GM12878 (cell line): ENCODE measurements at regions not wholly inside any gene's neighbourhood (a gene's known extent, or its start where the extent isn't known, plus 50 kb on each side); places are given as distances from the start of the nearest gene placed in this dataset.
A peak's percentile ranks its signal among the peaks of the same experiment; 100 is the strongest.

ENCODE experiments used
- ATAC-seq: fragments of 200-7000 bp; cut with Tn5 transposase; 3 replicates; pipeline ENCODE4 v1.9.1; 2020; ENCODE audit warnings: mild to moderate bottlenecking, moderate library complexity
- BruUV-seq: library from RNA; stranded (reverse); fragments of 400-500 nt; replicated peaks from 2 replicates; lab custom pipeline; 2021; lab: Mats Ljungman, UMichigan
- CTCF ChIA-PET: fragments of 300-600 bp; sonication (Branson Sonifier 250); formaldehyde crosslinking; extraction: SDS; loops from one replicate; lab custom pipeline; 2021; ENCODE audit warnings: inconsistent platforms; lab: Yijun Ruan, JAX
- POLR2A ChIA-PET: fragments of 350-600 bp; formaldehyde crosslinking; extraction: SDS; loops from one replicate; lab custom pipeline; 2021; ENCODE audit warnings: inconsistent platforms; lab: Charles Lee
- RAD21 ChIA-PET: fragments of 300-600 bp; sonication (Branson Sonifier 250); formaldehyde crosslinking; loops from one replicate; lab custom pipeline; 2023; ENCODE audit warnings: antibody characterized with exemption; ENCODE audit not compliant: unreplicated experiment; lab: Charles Lee
- SMC1A ChIA-PET: fragments of 300-600 bp; sonication (Branson Sonifier 250); formaldehyde crosslinking; loops from one replicate; lab custom pipeline; 2023; ENCODE audit not compliant: unreplicated experiment, uncharacterized antibody; lab: Charles Lee
- DNase-seq: peaks from one replicate; pipeline ENCODE4 v3.0.0-alpha.2; 2011; ENCODE audit warnings: low read depth, low spot score
- FAIRE-seq: peaks from 3 replicates; lab custom pipeline; 2011; peaks lifted over from hg19 to GRCh38; lab: Jason Lieb, UNC
- H2AFZ ChIP-seq: 2 replicates; pipeline ENCODE4 v1.6.0; 2011; ENCODE audit warnings: low read depth, low read length, control low read depth; ENCODE audit not compliant: control insufficient read depth
- H3K27ac ChIP-seq: 2 replicates; pipeline ENCODE4 v1.5.1; 2011; ENCODE audit warnings: control low read depth; ENCODE audit not compliant: control insufficient read depth, insufficient read depth
- H3K27me3 ChIP-seq, 2 experiments: replicated peaks in 1 of 2; 2 replicates each; pipeline versions ENCODE4 v1.6.0 to v1.6.1; 2011; ENCODE audit warnings: low read length in 1 of 2; ENCODE audit not compliant: control insufficient read depth in 2 of 2, insufficient read depth in 2 of 2
- H3K36me3 ChIP-seq, 2 experiments: 2 replicates each; pipeline ENCODE4 v1.5.1; 2011; ENCODE audit warnings: low read length in 1 of 2; ENCODE audit not compliant: control insufficient read depth in 2 of 2, insufficient read depth in 2 of 2
- H3K4me1 ChIP-seq: 2 replicates; pipeline ENCODE4 v1.6.1; 2011; ENCODE audit warnings: mild to moderate bottlenecking, low read length, moderate library complexity, mixed read lengths; ENCODE audit not compliant: control insufficient read depth, insufficient read depth
- H3K4me2 ChIP-seq: 2 replicates; pipeline ENCODE4 v1.6.0; 2011; ENCODE audit warnings: control low read depth; ENCODE audit not compliant: control insufficient read depth, insufficient read depth
- H3K4me3 ChIP-seq: fragments of 200-600 bp; sonication (generic); 2 replicates; pipeline ENCODE4 v1.5.1; 2016
- H3K79me2 ChIP-seq: 2 replicates; pipeline ENCODE4 v1.6.0; 2011; ENCODE audit warnings: low read length; ENCODE audit not compliant: control insufficient read depth, insufficient read depth
- H3K9ac ChIP-seq: 2 replicates; pipeline ENCODE4 v1.8.0; 2011; ENCODE audit warnings: low read length, control low read depth, mixed read lengths; ENCODE audit not compliant: control insufficient read depth, insufficient read depth
- H3K9me3 ChIP-seq: replicated peaks from 3 replicates; pipeline ENCODE4 v1.5.1; 2011; ENCODE audit warnings: mild to moderate bottlenecking, low read length; ENCODE audit not compliant: control insufficient read depth, insufficient read depth
- H4K20me1 ChIP-seq: 2 replicates; pipeline ENCODE4 v1.6.0; 2011; ENCODE audit not compliant: control insufficient read depth, insufficient read depth
- IKZF1 ChIP-seq: fragments of 450-650 bp; conservative IDR thresholded peaks from 2 replicates; pipeline ENCODE4 v1.6.1; 2017; ENCODE audit warnings: antibody characterized with exemption, mild to moderate bottlenecking
- MTA2 ChIP-seq: fragments of 450-650 bp; IDR thresholded peaks from 2 replicates; pipeline ENCODE4 v1.6.1; 2016; ENCODE audit warnings: low read depth, mild to moderate bottlenecking, moderate library complexity
- NR2F1 ChIP-seq: fragments of 450-650 bp; conservative IDR thresholded peaks from 2 replicates; pipeline ENCODE4 v1.6.1; 2017; ENCODE audit warnings: mild to moderate bottlenecking
- SPI1 ChIP-seq: IDR thresholded peaks from 2 replicates; pipeline ENCODE4 v1.6.1; 2011; ENCODE audit warnings: low read depth, mild to moderate bottlenecking, low read length, moderate library complexity, borderline replicate concordance; ENCODE audit not compliant: insufficient read depth
- ZNF217 ChIP-seq: fragments of 450-650 bp; IDR thresholded peaks from 2 replicates; pipeline ENCODE4 v1.6.1; 2017; ENCODE audit warnings: antibody characterized with exemption, mild to moderate bottlenecking
- WGBS: methylation state at CpG from one replicate; pipeline ENCODE4 v1.1.6; 2016; ENCODE audit warnings: low lambda C conversion rate; ENCODE audit not compliant: insufficient replicate concordance, insufficient coverage; ENCODE audit errors: missing lambda C conversion rate; 5-methylcytosine and 5-hydroxymethylcytosine counted together
- in situ Hi-C: fragments of 300-500 bp; cut with MboI; formaldehyde crosslinking; loops from 9 replicates; pipeline ENCODE4 v1.14.3; 2018; ENCODE audit warnings: mixed read lengths
- intact Hi-C: fragments of 100-400 bp; cut with micrococcal nuclease; formaldehyde crosslinking; loops from one replicate; pipeline ENCODE4 v1.14.2; 2022; ENCODE audit not compliant: unreplicated experiment
- TF ChIP-seq, protein P1 (sequence below): IDR thresholded peaks from 2 replicates; pipeline ENCODE4 v1.6.1; 2012; ENCODE audit warnings: improper control_type of control experiment, low read depth, low read length; ENCODE audit not compliant: insufficient replicate concordance
- TF ChIP-seq, protein P2 (sequence below): fragments of 450-650 bp; formaldehyde crosslinking; IDR thresholded peaks from 2 replicates; pipeline ENCODE4 v1.4.0; 2020; ENCODE audit warnings: mild to moderate bottlenecking, moderate library complexity
- TF ChIP-seq, protein P3 (sequence below): fragments of 450-650 bp; IDR thresholded peaks from 2 replicates; pipeline ENCODE4 v1.6.1; 2017; ENCODE audit warnings: borderline replicate concordance

DNA sequence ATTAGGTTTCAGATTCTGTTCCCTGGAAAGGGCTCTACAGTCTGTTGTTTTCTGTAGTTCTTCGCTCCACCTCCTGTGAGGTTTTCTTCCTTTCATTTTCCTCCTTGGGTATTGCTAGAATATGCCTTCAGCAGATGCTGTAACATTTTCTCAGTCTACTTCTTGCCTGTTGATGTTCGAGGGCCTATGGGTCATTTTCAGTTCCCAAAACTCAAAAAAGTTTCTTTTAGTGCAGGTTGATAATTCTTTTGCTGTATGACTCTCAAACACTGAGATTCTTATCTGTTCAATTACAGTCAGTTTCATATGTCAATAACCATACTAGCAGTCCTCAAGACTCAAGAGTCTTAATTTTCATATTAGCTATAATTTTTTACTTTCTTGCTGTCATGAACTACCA is 268.3 kb downstream of the RFC3 start:
- peaks cover 5% of the 10 kb centered on the region; the same call in 2 of the 3 replicates for H3K9me3 ChIP-seq
- CTCF ChIA-PET: interaction anchor here (1.4 kb wide), 1 partner anchor 9 kb away, joined by 4 read pairs; no protein-coding TSS in a partner anchor
- ATAC-seq (peak; percentile 59), FAIRE-seq (peak; percentile 72), DNase-seq (peak; percentile 31)
- H4K20me1 ChIP-seq: no peaks in the 10 kb centered on the region
- in situ Hi-C loops (loop anchor here (10.0 kb wide), 1 partner anchor 1069 kb away; no protein-coding TSS in a partner anchor), intact Hi-C loops (no loop called here)
- POLR2A ChIA-PET: no interaction called here
- no peaks in the 10 kb centered on the region for H3K36me3 ChIP-seq
- RAD21 ChIA-PET: no interaction called here
- 31% methylated on average over 2 of the region's 2 CpGs for WGBS
- no peak overlapping the region for H3K4me2 ChIP-seq
- no peak overlapping the region for H3K4me3 ChIP-seq
- H3K9ac ChIP-seq: no peak overlapping the region
- H2AFZ ChIP-seq: no peak overlapping the region
- H3K27ac ChIP-seq: no peak overlapping the region
- H3K4me1 ChIP-seq: no peaks in the 10 kb centered on the region
- TF ChIP-seq, protein P1, sequence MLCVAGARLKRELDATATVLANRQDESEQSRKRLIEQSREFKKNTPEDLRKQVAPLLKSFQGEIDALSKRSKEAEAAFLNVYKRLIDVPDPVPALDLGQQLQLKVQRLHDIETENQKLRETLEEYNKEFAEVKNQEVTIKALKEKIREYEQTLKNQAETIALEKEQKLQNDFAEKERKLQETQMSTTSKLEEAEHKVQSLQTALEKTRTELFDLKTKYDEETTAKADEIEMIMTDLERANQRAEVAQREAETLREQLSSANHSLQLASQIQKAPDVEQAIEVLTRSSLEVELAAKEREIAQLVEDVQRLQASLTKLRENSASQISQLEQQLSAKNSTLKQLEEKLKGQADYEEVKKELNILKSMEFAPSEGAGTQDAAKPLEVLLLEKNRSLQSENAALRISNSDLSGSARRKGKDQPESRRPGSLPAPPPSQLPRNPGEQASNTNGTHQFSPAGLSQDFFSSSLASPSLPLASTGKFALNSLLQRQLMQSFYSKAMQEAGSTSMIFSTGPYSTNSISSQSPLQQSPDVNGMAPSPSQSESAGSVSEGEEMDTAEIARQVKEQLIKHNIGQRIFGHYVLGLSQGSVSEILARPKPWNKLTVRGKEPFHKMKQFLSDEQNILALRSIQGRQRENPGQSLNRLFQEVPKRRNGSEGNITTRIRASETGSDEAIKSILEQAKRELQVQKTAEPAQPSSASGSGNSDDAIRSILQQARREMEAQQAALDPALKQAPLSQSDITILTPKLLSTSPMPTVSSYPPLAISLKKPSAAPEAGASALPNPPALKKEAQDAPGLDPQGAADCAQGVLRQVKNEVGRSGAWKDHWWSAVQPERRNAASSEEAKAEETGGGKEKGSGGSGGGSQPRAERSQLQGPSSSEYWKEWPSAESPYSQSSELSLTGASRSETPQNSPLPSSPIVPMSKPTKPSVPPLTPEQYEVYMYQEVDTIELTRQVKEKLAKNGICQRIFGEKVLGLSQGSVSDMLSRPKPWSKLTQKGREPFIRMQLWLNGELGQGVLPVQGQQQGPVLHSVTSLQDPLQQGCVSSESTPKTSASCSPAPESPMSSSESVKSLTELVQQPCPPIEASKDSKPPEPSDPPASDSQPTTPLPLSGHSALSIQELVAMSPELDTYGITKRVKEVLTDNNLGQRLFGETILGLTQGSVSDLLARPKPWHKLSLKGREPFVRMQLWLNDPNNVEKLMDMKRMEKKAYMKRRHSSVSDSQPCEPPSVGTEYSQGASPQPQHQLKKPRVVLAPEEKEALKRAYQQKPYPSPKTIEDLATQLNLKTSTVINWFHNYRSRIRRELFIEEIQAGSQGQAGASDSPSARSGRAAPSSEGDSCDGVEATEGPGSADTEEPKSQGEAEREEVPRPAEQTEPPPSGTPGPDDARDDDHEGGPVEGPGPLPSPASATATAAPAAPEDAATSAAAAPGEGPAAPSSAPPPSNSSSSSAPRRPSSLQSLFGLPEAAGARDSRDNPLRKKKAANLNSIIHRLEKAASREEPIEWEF: no peak
- TF ChIP-seq, protein P2, sequence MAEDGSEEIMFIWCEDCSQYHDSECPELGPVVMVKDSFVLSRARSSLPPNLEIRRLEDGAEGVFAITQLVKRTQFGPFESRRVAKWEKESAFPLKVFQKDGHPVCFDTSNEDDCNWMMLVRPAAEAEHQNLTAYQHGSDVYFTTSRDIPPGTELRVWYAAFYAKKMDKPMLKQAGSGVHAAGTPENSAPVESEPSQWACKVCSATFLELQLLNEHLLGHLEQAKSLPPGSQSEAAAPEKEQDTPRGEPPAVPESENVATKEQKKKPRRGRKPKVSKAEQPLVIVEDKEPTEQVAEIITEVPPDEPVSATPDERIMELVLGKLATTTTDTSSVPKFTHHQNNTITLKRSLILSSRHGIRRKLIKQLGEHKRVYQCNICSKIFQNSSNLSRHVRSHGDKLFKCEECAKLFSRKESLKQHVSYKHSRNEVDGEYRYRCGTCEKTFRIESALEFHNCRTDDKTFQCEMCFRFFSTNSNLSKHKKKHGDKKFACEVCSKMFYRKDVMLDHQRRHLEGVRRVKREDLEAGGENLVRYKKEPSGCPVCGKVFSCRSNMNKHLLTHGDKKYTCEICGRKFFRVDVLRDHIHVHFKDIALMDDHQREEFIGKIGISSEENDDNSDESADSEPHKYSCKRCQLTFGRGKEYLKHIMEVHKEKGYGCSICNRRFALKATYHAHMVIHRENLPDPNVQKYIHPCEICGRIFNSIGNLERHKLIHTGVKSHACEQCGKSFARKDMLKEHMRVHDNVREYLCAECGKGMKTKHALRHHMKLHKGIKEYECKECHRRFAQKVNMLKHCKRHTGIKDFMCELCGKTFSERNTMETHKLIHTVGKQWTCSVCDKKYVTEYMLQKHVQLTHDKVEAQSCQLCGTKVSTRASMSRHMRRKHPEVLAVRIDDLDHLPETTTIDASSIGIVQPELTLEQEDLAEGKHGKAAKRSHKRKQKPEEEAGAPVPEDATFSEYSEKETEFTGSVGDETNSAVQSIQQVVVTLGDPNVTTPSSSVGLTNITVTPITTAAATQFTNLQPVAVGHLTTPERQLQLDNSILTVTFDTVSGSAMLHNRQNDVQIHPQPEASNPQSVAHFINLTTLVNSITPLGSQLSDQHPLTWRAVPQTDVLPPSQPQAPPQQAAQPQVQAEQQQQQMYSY (CRISPR knock-in tag): no peak
- TF ChIP-seq SPI1 (peak; percentile 45; the same call in 1 of the 2 replicates), NR2F1 (peak; percentile 68; the same call in 1 of the 2 replicates), MTA2 (peak; percentile 33; the same call in 1 of the 2 replicates), ZNF217 (peak; percentile 65; the same call in 1 of the 2 replicates), IKZF1 (0 out of 2 replicates have a peak, but pooled peaks have one; percentile 13)
- TF ChIP-seq, protein P3, sequence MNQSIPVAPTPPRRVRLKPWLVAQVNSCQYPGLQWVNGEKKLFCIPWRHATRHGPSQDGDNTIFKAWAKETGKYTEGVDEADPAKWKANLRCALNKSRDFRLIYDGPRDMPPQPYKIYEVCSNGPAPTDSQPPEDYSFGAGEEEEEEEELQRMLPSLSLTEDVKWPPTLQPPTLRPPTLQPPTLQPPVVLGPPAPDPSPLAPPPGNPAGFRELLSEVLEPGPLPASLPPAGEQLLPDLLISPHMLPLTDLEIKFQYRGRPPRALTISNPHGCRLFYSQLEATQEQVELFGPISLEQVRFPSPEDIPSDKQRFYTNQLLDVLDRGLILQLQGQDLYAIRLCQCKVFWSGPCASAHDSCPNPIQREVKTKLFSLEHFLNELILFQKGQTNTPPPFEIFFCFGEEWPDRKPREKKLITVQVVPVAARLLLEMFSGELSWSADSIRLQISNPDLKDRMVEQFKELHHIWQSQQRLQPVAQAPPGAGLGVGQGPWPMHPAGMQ: no peak
- H3K79me2 ChIP-seq: no peaks in the 10 kb centered on the region
- no peaks in the 10 kb centered on the region for H3K27me3 ChIP-seq
- SMC1A ChIA-PET: interaction anchor here (0.7 kb wide), 1 partner anchor 86 kb away, joined by 3 read pairs; no protein-coding TSS in a partner anchor
- no TSS peak for BruUV-seq
